ENCODE measurements at regions not wholly inside any gene's neighbourhood (a gene's known extent, or its start where the extent isn't known, plus 50 kb on each side); places are given as distances from the start of the nearest gene placed in this dataset.

GRCh38 chr11:79822766-79823165 is 381.9 kb upstream of the TENM4 start:
- TF ChIP-seq CTCF (IDR thresholded peaks at IDR 0.05) = no peak
- TF ChIP-seq POLR2A (IDR thresholded peaks at IDR 0.05) = no peak
